GM12891 (cell line): ENCODE measurements at regions not wholly inside any gene's neighbourhood (a gene's known extent, or its start where the extent isn't known, plus 50 kb on each side); places are given as distances from the start of the nearest gene placed in this dataset.

Source experiments
- PAX5 ChIP-seq: IDR thresholded peaks from 2 replicates; pipeline ENCODE4 v1.6.1; 2011; ENCODE audit warnings: low read length, moderate library complexity, mild to moderate bottlenecking; ENCODE audit not compliant: insufficient read depth, severe bottlenecking
- POLR2A ChIP-seq: IDR thresholded peaks from 2 replicates; pipeline ENCODE4 v1.6.1; 2011; ENCODE audit warnings: low read depth, low read length, control low read depth
- POLR2AphosphoS5 ChIP-seq: IDR thresholded peaks from 2 replicates; pipeline ENCODE4 v1.6.1; 2011; ENCODE audit warnings: low read depth, low read length, control low read depth
- POU2F2 ChIP-seq: IDR thresholded peaks from 2 replicates; pipeline ENCODE4 v1.6.1; 2011; ENCODE audit warnings: low read depth, mild to moderate bottlenecking, control low read depth, low read length, moderate library complexity
- SPI1 ChIP-seq: IDR thresholded peaks from 2 replicates; pipeline ENCODE4 v1.6.1; 2011; ENCODE audit warnings: low read depth, low read length, control low read depth
- TAF1 ChIP-seq: IDR thresholded peaks from 2 replicates; pipeline ENCODE4 v1.6.1; 2011; ENCODE audit warnings: low read depth, low read length, control low read depth

GRCh38 chr10:11392776-11393175 lies 218.7 kb downstream of the USP6NL start:
- no peak for TF ChIP-seq TAF1
- no peak for TF ChIP-seq POLR2AphosphoS5
- no peak for TF ChIP-seq POLR2A
- TF ChIP-seq POU2F2 = no peak
- TF ChIP-seq PAX5 = no peak
- no peak for TF ChIP-seq SPI1
